GM18867 (cell line): ENCODE measurements at regions not wholly inside any gene's neighbourhood (a gene's known extent, or its start where the extent isn't known, plus 50 kb on each side); places are given as distances from the start of the nearest gene placed in this dataset.
A peak's percentile ranks its signal among the peaks of the same experiment; 100 is the strongest.

ENCODE experiments used
- ATAC-seq: cut with Tn5 transposase; IDR thresholded peaks from one replicate; pipeline ENCODE4 v1.9.1; 2021; ENCODE audit warnings: mild to moderate bottlenecking, moderate library complexity; ENCODE audit not compliant: unreplicated experiment

GRCh38 chr9:20200581-20200980 is 411.7 kb upstream of the SLC24A2 start:
- no peak for ATAC-seq

DNA sequence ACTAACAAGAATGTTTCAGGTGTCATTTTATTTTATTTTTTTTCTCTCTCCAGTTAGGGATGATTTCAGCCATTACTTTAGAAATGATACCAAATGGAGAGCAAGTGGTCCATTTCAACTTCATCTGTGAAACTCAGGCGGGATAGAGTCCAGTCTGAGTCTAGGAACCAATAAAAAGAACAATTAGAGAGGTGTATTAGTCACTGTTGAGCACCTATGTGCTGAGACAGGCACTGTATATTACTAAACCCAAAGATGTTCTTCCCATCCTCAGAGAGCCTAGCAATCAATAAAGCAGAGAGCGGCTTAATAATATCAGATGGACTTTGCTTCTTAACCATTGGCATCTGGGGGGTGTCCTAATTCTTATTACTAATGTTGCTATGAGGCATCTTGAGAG is 410.3 kb upstream of the SLC24A2 start:
- no peak for ATAC-seq

GRCh38 chr9:20197976-20198685 is 409.3 kb upstream of the SLC24A2 start:
- peak; percentile 47 for ATAC-seq

DNA sequence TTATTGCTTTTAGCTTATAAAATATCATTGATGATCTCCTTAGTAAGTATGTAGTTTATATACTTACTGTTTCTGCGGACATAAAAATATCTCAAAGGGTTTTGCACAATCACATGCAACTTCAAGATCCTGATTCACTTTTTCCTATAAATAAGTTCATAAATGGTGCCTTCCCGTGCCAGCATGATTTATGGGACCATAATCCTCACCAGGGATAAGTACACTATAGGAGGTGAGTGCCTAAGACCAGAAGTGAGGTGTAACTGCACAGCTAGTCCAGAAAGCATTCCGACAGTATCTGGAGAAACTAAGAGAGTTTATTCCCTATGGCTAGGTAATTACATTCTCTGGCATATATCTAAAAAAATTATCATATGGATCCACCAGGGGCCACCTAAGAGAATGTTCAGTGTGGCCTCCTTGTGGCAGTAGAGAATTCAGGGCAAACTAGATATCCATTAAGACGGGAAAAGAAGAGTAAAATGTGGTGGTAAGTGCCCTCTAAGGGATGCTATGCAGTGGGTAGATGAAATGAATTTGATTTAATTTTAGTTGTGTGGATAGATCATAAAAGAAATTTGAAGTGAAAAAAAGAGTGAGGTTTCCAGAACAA is 402.5 kb upstream of the SLC24A2 start:
- ATAC-seq = no peak

GRCh38 chr9:20189871-20190270 is 401.0 kb upstream of the SLC24A2 start:
- no peak for ATAC-seq

DNA sequence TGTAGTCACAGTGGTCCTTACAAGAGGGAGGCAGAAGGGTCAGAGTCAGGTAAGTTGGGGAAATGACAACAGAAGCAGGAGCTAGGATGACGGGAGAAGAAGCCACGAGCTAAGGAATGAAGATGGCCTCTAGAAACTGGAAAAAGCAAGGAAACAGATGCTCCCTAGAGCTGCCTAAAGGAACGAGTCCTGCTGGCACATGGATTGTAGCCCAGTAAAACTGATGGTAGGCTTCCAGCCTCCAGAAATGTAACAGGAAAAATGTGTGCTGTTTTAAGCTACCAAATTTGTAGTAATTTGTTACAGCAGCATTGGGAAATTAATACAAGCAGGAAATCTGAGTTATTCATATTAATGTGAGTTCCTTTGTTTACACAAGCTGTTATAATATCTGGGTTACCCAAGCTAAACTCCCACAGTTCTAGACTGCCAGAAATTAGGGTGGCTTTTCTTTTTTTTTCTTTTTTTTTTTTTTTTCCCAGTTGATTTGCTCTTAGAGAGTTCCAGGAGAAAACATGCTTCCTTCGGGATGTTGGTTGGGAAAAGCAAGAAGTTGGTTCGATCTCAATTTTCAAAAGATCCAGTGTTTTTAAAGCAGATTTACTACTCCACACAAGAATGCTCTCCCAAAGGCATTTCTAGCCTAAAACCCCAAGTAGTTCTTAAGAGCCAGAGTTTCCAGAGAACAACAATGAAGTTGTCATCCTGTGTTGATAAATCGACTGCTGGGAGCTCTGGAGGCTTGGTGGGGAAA is 400.0 kb upstream of the SLC24A2 start:
- no peak for ATAC-seq

DNA sequence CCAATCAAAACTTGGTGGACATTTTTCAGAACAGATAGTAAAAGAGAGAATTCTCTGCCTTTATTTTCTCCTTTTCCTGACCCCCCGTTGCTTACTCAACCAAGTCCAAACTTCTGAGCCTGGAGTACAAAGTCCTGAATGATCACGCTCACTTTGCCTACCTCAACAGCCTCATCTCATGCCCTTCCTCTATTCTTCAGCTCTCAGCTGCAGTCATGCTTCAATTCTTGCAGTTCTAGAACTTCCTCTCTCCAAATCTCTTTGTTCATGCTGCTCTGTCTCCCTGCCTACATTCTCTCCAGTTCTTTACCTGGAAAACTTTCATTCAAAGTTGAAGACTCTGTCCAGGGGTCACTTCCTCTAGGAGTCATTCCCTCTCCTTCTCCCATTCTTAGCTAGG is 398.5 kb upstream of the SLC24A2 start:
- ATAC-seq = no peak

DNA sequence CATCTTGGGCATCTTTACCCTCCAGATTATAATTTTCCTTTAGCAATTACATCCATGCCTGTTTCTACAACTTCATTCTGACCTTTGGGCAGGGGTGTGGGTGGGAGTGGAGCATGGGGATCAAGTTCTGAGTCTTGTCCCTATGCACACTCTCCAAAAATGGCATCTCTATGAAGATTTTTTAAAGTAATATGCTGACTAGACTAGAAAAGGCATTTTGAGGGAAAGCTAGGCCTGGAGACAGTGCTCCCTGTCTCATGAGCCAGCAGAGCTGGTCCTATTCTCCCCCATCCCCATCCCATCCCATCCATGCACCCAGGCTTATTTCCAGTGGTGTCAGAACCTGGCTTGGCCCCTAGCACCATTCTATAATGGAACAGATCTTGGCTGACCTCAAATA is 398.0 kb upstream of the SLC24A2 start:
- ATAC-seq = no peak

DNA sequence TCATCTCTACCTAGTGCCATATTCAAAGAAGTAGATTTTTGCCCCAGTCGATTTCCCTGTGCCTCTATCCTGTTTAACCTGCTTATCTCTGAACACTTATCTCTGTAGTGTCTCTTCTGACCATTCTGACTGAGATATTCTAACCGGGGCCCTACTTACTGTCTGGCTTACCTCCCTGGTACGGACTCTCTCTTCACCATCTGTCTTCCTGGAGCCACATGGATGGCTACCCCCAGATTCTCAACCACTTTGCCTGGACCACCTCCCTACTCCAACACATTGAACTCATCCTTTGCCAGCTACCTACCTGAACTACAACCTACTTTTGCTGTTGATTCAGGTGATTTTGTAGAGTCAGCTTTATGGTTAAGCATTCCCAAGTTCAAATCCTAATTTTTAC is 397.4 kb upstream of the SLC24A2 start:
- no peak for ATAC-seq

DNA sequence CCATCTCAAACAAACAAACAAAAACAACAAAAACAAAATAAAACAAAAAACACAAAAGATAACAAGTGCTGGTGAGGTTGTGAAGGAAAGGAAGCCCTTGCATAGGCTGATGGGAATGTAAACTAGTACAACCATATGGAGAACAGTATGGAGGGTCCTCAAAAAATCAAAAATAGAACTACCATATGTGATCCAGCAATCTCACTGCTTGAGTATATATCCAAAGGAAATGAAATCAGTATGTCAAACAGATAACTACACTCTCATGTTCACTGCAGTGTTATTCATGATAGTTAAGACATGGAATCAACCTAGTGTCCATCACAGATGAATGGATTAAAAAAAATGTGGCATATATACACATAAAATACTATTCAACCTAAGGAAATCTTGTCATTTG is 395.7 kb upstream of the SLC24A2 start:
- no peak for ATAC-seq

DNA sequence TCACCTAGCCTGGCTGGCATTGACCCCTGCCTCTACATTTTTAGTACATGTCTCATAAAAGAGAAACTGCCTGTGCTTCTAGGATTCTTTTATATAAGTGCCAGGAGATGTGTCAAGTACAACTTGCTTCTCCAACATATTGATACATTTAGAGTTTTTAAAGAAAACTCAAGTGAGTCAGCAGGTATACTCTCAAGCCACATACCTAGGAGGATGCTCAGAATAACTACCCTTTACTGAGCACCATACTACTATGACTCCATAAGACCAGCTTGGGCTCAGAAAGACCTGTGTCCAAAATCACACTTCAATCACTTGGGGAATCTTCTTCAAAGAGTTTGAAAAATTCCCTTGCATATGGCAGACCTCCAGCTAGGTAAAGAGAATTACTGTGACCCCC is 389.8 kb upstream of the SLC24A2 start:
- no peak for ATAC-seq

DNA sequence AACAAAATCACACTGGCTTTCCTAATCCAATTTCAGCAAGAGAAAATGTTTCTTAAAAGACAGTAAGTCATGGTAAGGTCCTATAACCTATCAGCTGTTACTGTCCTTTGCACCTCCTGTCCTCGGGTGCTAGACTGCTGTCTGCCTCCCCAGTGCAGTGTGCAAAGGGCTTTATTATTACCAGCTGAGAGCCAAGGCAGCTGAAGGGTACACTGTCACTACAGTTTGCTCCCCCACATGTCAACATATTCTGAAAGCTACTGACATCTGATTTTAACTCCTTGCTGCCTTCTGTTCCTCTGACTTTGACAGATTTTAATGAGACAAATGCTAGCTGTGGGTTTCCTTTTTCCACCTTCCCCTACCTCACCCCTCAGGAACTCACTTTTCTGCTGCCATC is 389.4 kb upstream of the SLC24A2 start:
- no peak for ATAC-seq

- ATAC-seq = no peak
Observed at GRCh38 chr9:20170122-20170521, 381.3 kb upstream of the SLC24A2 start.

DNA sequence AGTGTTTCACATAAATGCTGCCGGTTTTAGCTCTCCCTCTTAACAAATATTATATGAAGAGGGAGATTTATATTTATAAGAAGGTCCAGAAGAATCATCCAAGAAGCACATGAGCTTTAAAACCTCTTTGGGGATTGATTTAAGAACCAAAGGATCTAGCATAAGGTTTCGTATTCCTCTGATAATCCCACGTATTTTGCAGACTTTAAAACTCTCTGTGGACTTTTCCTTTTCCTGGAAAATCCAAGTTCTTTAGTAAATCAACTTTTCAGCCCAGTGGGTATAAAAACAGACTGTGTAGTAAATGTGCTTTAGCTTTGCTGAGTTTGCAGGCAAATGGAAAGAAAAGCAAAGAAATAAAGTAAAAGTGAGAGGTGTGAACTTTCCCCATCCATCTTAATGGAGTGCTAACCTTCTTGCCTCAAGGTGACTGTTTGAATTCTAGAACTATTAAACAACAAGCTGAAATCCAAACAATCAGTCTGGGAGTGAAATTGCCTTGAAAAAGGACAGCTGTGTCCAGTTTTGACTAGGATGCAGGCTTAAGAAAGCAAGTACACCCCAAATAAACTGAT is 363.4 kb upstream of the SLC24A2 start:
- no peak for ATAC-seq

GRCh38 chr9:20148416-20148815 is 359.6 kb upstream of the SLC24A2 start:
- no peak for ATAC-seq

DNA sequence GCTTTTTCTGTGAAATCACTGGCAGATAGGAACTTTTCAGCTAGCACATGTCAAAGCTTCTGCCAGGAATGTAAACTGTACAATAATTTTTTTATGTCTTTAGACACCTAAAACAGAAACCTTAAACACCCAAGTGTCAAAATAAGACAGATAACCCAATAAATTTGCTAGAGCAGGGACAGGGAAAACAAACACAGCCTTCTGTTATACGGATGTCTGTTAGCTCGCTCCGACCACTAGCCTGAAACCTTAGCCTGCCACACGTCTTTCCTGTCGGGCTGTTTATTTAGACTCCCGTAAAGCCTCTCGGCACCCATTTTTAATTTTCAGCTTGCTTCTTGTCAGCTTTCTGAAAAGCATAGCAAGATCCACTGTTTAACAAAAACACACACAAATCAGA is 355.4 kb upstream of the SLC24A2 start:
- ATAC-seq = no peak

GRCh38 chr9:20139763-20140290 is 351.0 kb upstream of the SLC24A2 start:
- no peak for ATAC-seq

- ATAC-seq = no peak
Observed at GRCh38 chr9:20138841-20139240, 350.0 kb upstream of the SLC24A2 start.

DNA sequence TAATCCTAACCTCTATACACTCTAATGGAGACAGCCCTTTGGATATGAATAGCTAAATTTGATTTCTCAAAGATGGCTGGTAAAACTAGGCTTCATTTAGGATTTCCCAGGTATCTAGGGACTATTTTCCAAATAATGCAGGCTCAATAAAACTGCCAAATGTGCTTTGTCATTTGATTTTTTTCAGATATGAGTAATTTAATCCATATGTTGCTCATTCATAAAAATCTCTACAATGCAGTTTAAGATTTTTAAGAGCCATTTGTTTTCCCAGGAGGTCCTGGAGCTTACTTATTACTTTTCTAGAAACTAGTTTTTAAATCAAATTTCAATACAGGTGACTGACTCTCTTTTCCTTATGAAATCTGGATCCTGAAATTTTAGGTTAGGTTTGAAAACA is 349.3 kb upstream of the SLC24A2 start:
- no peak for ATAC-seq

DNA sequence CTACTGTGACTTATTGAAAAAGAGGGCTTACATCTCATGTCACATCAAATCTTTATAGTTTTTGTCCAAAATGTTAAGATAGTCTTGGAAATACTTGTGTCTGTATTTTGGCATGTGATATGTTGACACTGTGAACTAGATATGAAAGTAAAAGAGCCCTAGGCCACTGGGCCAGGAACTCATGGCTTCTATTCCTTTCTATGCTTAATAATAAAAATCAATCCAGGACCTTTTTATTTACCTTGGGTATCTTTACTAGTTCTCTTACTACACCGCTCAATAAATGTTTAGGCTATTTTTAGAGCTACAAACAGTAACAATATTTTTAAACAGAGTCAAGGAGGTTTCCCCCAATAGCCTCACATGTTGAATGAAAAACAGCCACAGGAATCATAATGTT is 348.6 kb upstream of the SLC24A2 start:
- ATAC-seq = no peak

DNA sequence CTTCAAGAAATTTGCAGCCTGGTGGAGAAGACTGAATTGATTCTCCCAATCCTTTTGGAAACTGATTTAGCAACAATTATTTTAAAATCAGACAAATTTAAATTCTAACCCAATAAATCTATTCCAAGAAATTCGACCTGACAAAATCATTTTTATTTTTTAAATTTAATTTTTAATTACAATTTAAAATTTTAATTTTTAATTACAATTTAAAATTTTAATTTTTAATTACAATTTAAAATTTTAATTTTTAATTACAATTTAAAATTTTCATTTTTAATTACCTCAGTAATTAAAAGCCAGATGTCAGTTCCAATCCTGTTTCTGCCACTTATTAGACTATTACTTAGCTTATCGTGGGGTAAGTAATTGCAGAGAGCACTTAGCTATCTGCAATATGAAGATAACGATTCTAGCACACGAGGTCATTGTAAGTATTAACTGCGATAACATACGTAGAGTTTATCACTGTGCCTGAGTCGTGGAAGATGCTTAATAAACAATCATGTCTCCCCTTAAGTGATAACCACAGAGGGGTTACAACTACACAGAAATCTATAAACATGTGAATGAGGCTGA is 346.4 kb upstream of the SLC24A2 start:
- no peak for ATAC-seq
